BE2C (cell line): ENCODE measurements at regions not wholly inside any gene's neighbourhood (a gene's known extent, or its start where the extent isn't known, plus 50 kb on each side); places are given as distances from the start of the nearest gene placed in this dataset.

ENCODE experiments used
- DNase-seq: peaks from one replicate; pipeline ENCODE4 v3.0.0-alpha.2; 2020
- H3K27me3 ChIP-seq: fragments of 250-450 bp; sonication (Bioruptor Pico); 2 replicates; pipeline ENCODE4 v1.5.1; 2020; ENCODE audit warnings: mild to moderate bottlenecking
- H3K36me3 ChIP-seq: fragments of 250-450 bp; sonication (Bioruptor Pico); 2 replicates; pipeline ENCODE4 v1.5.1; 2020; ENCODE audit warnings: mild to moderate bottlenecking
- H3K4me1 ChIP-seq: fragments of 250-450 bp; sonication (Bioruptor Pico); 2 replicates; pipeline ENCODE4 v1.5.1; 2020
- H3K4me3 ChIP-seq: 2 replicates; pipeline ENCODE4 v1.5.1; 2011; ENCODE audit warnings: low read depth, low read length
- H3K9me3 ChIP-seq: fragments of 250-450 bp; sonication (Bioruptor Pico); 2 replicates; pipeline ENCODE4 v1.5.1; 2020
- TF ChIP-seq, protein P1 (sequence below): IDR thresholded peaks from 2 replicates; pipeline ENCODE4 v1.5.1; 2012; ENCODE audit warnings: mild to moderate bottlenecking, low read depth, low read length

DNA sequence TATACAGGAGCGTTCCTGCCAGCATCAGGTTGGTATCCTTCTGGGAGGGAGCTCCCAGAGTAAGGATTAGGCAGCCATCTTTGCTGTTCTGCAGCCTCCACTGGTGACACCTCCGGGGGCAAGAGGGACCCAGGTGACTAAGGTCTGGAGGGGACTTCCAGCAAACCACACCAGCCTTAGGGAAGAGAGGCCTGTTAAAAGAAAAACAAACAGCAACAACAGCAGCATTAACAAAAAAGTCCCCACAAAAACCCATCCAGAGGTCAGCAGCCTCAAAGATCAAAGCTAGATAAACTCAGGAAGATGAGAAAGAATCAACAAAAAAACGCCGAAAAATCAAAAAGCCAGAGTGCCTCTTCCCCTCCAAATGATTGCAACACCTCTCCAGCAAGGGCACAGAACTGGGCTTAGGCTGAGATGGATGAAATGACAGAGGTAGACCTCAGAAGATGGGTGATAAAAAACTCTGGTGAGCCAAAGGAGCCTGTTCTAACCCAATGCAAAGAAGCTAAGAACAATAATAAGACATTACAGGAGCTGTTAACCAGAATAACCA, 388.2 kb downstream of the SPATA31D1 start:
- TF ChIP-seq, protein P1, sequence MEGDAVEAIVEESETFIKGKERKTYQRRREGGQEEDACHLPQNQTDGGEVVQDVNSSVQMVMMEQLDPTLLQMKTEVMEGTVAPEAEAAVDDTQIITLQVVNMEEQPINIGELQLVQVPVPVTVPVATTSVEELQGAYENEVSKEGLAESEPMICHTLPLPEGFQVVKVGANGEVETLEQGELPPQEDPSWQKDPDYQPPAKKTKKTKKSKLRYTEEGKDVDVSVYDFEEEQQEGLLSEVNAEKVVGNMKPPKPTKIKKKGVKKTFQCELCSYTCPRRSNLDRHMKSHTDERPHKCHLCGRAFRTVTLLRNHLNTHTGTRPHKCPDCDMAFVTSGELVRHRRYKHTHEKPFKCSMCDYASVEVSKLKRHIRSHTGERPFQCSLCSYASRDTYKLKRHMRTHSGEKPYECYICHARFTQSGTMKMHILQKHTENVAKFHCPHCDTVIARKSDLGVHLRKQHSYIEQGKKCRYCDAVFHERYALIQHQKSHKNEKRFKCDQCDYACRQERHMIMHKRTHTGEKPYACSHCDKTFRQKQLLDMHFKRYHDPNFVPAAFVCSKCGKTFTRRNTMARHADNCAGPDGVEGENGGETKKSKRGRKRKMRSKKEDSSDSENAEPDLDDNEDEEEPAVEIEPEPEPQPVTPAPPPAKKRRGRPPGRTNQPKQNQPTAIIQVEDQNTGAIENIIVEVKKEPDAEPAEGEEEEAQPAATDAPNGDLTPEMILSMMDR, result no peak
- no peaks in the 10 kb centered on the region for H3K4me1 ChIP-seq
- H3K4me3 ChIP-seq, result no peak overlapping the region
- H3K9me3 ChIP-seq, result no peaks in the 10 kb centered on the region
- no peaks in the 10 kb centered on the region for H3K36me3 ChIP-seq
- H3K27me3 ChIP-seq, result no peaks in the 10 kb centered on the region
- DNase-seq, result no peak

DNA sequence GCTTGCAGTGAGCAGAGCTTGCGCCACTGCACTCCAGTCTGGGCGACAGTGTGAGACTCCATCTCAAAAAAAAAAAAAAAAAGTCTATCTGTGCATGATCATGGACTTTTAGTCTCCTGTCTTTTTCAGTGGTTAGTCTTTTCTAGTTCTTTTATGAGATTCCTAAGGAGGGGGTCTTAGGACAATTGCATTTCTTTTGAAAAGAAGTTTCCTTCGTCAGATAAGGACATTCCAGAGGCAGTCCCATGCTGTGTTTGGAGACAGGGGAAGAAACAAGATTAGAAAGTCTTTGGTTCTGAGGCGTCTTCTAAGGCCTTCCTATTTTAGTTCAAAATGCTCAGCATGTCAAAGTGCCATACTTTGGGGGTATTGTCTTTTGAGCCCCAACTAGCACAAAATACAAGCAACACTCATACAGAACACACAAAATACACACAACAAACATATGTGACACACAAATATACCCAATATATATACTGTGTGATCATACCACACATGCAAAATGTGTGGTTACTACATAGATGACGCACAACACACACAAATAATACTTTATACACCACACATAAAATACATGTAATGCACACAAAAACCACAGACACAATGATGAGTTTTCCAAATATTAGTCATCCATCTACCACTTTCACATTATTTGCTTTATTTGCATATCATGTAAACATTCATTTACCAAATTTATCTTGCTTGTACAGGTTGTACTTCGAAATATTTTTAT, 394.5 kb downstream of the SPATA31D1 start:
- TF ChIP-seq, protein P1, result no peak
- H3K4me1 ChIP-seq, result no peaks in the 10 kb centered on the region
- no peak for DNase-seq
- H3K27me3 ChIP-seq, result no peaks in the 10 kb centered on the region
- H3K9me3 ChIP-seq, result no peaks in the 10 kb centered on the region
- no peak overlapping the region for H3K4me3 ChIP-seq
- no peaks in the 10 kb centered on the region for H3K36me3 ChIP-seq

DNA sequence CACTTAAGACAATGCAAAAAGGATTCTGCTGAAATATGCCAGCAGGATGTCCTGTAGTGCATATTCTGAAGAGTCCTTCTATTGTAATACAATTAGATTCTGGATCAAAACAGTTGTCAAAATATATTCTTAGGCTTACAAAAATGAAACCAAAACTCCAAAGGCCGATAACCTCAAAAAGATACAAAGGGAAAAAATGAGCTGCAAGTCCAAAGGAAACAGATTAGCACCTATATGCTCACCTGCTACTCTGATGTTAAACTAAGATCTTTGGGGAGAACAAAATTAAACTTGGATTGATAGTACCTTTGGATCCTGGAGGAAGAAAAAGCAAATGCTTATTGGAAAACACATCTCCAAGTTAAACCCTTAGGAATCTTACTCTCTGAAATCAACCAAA, 397.1 kb downstream of the SPATA31D1 start:
- no peak for DNase-seq
- Histone ChIP-seq H3K9me3 (no peaks in the 10 kb centered on the region), H3K4me1 (no peaks in the 10 kb centered on the region), H3K27me3 (no peaks in the 10 kb centered on the region), H3K36me3 (no peaks in the 10 kb centered on the region), H3K4me3 (no peak overlapping the region)
- TF ChIP-seq, protein P1, result no peak

DNA sequence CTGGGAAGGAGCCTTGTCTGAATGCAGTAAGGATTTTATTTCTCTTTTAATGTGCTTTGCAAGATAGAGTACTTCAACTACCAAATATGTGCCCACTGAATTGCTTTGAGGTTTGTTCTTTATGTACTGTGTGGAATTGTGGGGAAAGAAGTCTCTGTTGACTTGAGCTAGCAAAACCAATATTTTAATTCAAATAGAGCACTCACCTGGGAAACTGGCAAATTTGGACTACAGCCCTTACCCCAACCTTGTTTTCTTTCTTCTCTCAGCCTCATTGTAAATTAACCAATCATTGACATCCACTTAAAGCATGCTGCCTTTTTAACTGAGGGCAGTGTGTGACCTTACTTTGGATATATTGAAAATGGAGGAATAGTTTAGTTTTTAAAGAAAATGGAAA, 409.0 kb downstream of the SPATA31D1 start:
- H3K9me3 ChIP-seq, result no peaks in the 10 kb centered on the region
- H3K4me3 ChIP-seq, result no peak overlapping the region
- no peaks in the 10 kb centered on the region; the same call in 1 of the 2 replicates for H3K4me1 ChIP-seq
- H3K27me3 ChIP-seq, result no peaks in the 10 kb centered on the region
- H3K36me3 ChIP-seq, result no peaks in the 10 kb centered on the region
- TF ChIP-seq, protein P1, result no peak
- DNase-seq, result no peak

DNA sequence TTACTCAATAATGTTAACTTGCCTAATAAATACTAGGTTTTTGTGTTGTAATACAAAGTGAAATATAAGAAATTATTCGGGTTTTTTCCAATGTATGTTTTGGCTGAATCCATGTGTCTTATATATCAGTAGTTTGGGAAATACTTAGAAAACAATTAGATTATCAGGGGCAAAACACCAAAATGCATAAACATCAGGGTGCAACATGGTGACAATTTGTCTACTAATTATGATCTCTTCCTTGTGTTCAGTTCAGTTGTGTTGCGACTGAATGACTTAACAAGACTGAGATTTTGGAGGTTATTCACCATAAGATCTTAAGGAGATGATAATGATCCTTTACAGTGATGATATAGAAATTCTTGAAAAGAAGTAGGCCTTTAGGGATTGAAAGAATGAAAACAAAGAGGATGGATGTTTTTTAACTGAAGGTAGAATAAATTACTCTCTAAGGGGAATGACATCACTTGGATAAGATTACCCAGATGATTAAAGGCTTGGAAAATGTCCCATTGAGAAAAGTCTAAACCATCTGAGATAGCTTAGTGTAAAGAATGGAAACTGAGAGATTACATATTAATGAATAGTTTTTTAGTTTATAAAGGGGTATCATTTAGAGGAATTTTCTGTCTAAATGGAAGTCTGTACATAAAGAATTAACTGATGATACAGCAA, 415.8 kb downstream of the SPATA31D1 start:
- Histone ChIP-seq H3K4me3 (no peak overlapping the region), H3K4me1 (peaks cover 27% of the 10 kb centered on the region), H3K9me3 (no peaks in the 10 kb centered on the region), H3K27me3 (no peaks in the 10 kb centered on the region), H3K36me3 (no peaks in the 10 kb centered on the region)
- DNase-seq, result no peak
- TF ChIP-seq, protein P1, result no peak

DNA sequence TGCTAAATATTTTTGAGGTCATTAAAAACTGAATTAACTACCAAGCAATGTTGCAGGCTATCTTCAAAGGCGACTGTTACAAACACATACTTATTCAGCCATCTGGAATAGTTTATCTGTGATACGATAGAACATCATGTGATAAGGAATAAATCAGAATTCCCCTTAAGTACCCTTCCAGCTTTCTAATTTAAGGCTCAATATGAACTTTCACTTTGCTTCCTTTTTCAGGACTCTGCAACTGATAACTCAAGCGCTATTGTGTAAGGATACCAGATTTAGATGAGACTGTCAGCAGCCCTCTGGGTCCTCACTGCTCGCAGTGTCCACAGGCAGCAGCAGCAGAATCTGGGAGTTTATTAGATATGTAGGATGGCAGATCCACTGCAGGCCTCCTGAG, 416.3 kb downstream of the SPATA31D1 start:
- TF ChIP-seq, protein P1, result no peak
- peak; percentile 49 for DNase-seq

More for the DNA sequence above, 416.3 kb downstream of the SPATA31D1 start:
- no peak overlapping the region for H3K4me3 ChIP-seq
- peaks cover 27% of the 10 kb centered on the region for H3K4me1 ChIP-seq
- H3K27me3 ChIP-seq, result no peaks in the 10 kb centered on the region
- no peaks in the 10 kb centered on the region for H3K9me3 ChIP-seq
- no peaks in the 10 kb centered on the region for H3K36me3 ChIP-seq
